ENCODE measurements at regions not wholly inside any gene's neighbourhood (a gene's known extent, or its start where the extent isn't known, plus 50 kb on each side); places are given as distances from the start of the nearest gene placed in this dataset.

- TF ChIP-seq CHD7 (IDR thresholded peaks at IDR 0.05; ENCODE audit: insufficient replicate concordance, low read length) (no peak), ATF2 (IDR thresholded peaks at IDR 0.05; ENCODE audit: low read length) (no peak), KDM4A (IDR thresholded peaks at IDR 0.05; ENCODE audit: low read depth, low read length, severe bottlenecking) (no peak), JUND (IDR thresholded peaks at IDR 0.05; ENCODE audit: low read length) (no peak), HDAC6 (IDR thresholded peaks at IDR 0.05; ENCODE audit: low read depth, low read length) (no peak), SIRT6 (IDR thresholded peaks at IDR 0.05; ENCODE audit: low read length) (no peak)
Measured at GRCh38 chr5:2532809-2533208, 218.7 kb downstream of the IRX2 start (continued).

Measured in H1 (cell line).